CD1c-positive myeloid dendritic cell (primary cell): ENCODE measurements at regions not wholly inside any gene's neighbourhood (a gene's known extent, or its start where the extent isn't known, plus 50 kb on each side); places are given as distances from the start of the nearest gene placed in this dataset.
"Not testable (repeated sequence)": the region's sequence is repeated elsewhere in the genome, so short reads cannot be mapped to it uniquely, and the experiment has no call there.

ENCODE experiments used
- DNase-seq: peaks from one replicate; pipeline ENCODE4 v3.0.0-alpha.2; 2016; ENCODE audit errors: extremely low spot score

DNA sequence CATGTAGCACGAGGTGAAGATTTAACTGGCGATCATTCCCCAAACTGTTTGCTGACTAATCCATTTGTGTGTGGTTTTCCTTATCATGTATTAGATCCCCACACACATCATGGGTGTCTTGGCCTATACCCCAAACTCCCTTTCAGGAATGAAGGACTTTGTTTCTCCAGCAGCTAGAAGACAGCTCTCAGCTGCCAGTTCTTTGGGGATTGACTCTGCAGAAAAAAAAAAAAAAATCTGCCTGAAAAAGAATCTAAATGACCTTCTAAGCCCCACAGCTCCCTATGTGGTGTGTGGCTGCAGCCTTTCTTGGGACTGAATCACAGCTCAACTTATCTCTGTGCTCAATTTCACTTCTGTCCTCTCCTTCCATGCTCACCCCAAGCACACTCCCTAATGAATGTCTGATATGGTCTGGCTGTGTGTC lies 256.3 kb upstream of the DUSP10 start:
- DNase-seq = no peak

DNA sequence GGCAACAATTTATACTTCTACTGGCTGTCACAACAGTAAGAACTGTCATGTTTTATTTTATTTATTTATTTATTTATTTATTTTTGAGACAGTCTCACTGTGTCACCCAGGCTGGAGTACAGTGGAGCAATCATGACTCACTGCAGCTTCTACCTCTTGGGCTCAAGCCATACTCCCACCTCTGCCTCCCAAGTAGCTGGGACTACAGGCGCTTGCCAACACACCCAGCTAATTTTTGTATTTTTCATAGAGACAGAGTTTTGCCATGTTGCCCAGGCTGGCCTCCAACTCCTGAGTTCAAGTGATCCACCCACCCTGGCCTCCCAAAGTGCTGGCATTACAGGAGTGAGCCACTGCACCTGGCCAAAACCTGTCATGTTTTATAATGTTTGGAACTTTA lies 255.1 kb upstream of the DUSP10 start:
- not testable (repeated sequence) for DNase-seq

DNA sequence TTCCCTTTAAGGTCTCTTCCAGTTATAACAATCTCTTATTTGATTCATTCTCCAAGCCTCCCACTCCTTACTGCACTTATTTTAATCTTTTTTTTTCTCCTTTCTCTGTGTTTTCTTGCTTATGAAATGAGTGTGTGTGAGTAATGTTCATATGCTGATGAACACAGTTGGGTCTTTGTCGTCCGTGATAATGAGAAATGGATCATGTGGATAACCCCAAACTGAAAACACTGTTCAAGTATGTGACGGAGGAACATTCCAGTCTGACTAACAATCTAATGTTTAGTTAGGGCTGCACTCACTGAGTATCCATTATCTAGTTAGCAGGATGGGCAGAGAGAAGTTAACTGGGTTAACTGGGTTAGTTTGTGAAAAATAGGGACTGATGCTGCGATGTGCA lies 253.1 kb upstream of the DUSP10 start:
- DNase-seq = no peak

DNA sequence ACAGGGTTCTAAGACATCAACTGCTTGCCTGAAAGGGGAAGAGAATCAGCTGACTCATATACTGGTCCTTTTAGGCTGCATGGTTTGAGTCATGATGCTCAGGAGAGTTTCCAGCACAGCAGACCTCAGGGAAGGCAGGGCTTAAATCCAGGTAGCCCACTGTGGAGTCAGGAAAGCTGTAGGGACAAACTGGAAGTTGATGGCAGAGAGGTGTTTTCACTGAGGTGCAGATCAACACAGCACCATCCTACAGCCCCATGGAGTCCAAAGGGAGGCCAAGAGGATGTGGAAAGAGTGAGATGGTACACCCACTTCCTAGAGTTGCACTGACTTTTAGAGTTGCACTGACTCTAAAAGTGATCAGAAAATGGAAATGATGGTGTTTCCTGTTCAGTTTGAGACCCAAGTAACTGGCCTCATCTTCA lies 252.4 kb upstream of the DUSP10 start:
- DNase-seq = peak; percentile 54

DNA sequence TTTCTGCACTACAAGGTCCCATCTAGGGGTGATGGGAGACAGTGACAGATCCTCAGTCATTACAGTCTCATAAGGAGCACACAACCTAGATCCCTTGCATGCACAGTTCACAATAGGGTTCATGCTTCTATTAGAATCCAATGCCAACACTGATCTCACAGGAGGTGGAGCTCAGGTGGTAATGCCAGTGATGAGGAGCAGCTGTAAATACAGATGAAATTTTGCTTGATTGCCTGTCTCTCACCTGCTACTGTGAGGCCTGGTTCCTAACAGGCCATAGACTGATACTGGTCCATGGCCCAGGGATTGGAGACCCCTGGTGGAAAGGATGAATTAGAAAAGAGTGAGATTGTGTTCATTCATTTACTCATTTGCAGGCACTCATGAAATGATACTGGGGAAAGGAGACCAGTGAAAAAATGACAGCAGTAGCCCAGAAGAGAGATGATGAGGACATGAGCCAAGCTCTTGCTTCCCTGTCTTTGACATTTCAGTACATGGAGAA lies 251.6 kb upstream of the DUSP10 start:
- no peak for DNase-seq

DNA sequence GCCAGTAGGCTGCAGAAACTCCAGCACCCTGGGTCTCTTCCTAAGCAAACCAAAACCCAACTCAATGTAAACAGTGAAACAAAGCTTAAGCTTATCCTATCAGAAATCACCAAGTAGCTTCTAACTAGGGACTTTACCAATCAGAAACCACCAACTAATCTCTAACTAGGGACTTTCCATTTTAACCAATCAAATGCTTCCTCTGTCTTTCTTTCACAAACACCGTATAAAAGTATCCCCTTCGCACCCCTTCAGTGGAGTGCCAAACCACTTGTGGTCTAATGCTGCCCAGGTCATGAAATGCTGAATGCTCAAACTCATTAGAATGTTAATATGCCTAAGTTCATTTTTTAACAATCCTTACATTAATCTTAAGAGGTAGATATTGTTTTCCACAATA lies 250.5 kb upstream of the DUSP10 start:
- DNase-seq = no peak

DNA sequence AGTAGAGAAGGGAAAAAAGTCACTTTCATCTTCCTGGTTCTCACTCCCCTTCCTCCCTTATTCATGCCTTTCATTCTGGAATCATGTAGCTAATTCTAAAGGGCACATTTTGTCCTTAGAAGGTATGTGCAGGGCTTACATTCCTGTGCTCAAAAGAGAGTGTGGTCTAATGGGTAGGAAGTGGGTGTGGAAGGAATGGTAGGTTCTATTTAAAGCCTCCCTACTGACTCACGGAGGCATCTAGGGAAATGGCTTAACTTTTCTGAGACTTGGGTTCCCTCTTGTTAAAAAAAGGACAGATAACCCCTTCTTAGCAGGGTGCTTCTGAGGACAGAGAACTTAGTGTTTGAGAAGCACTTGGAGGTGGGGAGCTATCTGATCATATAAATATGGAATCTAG lies 249.3 kb upstream of the DUSP10 start:
- DNase-seq = no peak

DNA sequence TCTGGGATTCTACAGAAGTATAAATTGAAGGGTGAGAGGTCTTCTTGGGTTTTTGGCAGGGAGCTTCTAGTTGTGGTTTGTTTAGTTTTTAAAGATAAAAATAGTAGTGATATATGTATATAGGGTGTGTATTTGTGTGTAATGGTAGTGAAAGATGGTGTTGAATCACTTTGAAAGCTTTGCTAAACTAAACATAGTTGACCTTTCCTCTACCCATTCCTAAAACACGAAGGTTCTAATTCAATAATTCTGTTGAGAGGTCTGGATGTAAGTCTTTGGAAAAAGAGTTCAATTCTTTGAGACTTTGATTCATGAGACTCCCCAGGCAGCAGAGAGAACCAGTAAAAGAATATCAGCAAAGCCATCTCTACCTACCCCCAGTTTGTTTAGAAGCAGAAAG lies 247.9 kb upstream of the DUSP10 start:
- no peak for DNase-seq

DNA sequence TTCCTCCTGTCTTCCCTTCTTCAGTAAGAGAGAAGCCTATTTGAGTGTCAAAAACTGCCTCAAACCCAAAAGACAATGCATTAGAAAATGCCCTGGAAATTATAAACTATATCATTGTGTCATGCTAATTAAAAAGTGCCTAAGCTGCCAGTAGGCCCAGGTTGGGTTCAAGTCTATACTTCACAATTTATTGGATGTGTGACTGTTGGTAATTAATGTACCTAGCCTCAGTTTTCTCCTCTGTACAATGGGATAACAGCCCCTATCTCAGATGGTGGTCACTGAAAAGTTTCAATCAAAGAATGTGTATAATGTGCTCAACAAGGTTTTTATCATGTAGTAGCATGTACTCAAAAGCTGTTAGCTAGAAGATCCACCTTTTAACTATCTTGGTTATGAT lies 246.9 kb upstream of the DUSP10 start:
- no peak for DNase-seq

DNA sequence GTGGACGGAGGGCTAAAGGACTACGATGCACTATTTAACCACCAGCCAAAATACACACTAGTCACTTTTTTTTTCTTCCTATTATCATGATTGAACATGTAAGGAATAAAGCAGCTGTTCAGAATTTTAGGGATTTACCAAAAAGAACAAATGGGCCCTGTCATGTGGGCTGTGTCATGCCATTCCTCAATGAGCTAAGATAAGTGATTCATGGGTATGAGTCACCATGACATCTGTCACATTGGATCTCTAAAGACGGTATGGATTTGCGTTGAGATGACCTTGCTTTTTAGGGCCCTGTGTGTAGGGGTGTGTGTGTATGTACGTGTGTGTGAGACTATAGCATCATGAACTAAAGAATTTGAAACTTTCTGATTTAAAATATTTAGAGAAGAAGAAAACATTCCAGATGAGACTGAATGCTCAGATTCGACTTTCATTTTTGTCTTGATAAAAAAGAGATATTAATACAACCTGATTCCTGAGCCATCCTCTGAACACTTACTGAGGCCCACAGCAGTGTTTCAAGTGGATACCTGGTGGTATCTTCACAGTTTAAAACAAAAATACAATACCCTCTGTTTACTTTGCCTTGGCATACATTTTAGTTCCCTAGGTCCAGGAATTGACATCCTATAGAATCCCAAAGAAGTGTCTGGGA lies 246.1 kb upstream of the DUSP10 start:
- peak; percentile 51 for DNase-seq

DNA sequence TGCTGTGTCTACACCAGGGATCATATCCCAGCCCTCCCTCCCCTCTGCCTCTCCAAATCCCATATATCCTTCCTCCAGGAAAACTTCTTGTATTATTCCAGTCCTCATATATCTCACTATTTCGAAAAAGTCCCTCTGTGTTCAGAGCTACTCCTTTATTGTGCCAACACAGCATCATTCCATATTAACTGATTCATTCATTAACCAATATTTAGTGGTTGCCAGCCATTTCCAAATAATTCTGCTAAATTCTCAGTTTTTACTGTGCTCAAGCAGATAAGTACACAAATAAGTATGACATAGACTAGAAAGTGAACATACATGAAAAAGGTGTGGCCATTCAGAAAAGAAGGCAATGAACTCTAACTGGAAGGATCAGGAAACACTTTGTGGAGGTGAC lies 241.6 kb upstream of the DUSP10 start:
- DNase-seq = no peak

DNA sequence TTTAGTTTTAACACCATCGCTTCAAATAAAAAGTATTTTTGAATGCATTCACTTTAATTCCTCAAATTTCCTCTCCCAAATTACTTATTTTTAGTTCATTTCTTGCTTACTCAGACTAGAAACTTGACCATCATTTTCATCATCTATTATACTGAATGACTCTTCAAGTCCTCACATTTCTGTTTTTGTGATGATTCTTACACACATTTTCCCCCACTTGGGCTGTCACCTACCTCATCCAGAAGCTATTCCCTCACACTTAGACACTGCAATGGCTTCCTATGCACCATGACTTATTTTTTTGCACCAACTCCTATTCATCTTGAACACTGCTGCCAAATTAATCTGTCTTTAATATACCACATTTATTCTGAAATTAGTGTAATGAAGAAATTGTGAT lies 239.6 kb upstream of the DUSP10 start:
- DNase-seq = no peak

DNA sequence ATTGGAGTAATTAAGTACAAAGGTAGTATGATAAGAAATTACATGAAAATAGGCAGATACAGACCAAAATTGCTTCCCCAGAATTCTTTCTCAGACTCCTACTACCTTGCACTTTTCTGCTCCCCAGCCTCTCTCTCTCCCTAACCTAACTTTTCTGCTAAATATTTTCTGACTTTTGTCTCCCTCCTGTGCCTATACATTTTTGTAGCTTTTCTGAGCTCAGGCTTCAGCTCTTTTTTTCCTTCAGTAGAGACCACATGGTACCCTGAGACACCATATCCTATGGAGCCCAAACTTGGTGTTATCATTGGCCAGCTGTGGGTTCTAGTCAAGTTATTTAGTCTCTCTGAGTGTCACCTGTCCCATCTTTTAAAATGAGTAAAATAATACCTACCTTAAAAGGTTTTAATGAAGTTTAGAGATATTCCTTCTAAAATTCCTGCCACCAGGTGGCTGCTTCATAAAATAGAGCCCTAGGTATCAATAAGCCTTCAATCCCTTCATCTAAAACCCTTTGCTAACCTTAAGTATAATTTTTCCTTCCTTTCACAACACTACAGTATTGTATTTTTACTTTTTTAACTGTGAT lies 237.6 kb upstream of the DUSP10 start:
- DNase-seq = no peak

DNA sequence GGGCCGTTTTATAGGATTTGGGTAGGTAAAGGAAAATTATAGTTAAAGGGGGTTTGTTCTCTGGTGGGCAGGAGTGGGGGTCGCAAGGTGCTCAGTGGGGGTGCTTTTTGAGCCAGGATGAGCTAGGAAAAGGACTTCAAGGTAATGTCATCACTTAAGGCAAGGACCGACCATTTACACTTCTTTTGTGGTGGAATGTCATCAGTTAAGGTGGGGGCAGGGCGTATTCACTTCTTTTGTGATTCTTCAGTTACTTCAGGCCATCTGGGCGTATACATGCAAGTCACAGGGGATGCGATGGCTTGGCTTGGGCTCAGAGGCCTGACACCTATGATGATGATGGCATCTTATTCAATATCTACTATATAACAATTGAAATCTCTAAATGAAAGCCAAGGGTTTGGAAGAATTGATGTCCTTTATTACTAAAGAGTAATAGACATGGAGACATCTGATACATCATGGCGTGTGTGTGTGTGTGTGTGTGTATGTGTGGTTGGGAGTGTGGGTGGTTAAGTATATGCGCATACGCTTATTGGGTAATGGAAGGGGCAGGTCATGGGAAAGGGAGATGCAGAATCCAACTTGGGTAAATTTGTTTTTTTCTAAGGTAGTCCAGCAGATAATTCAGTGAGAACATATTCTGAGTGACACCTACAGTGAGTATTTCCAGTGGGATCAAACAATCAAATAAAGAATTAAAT lies 236.9 kb upstream of the DUSP10 start:
- not testable (repeated sequence) for DNase-seq

DNA sequence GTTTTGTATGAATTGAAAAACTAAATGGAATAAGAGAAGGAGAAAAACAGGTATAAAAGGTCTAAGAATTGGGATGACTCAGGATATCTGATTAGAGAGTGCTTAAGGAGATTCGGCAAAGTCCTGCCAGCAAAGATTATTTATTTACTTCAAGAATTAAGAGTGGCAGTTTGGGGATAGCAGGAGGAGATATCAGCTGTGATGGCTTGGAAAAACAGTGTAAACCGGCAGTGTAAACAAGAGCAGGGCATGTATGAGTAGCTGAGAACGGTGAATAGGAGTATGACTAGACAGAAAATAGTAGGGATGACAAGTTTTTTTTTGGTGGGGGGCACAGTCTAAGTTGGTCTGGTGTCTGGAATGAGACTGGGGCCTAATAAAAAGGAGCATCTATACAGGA lies 231.9 kb upstream of the DUSP10 start:
- not testable (repeated sequence) for DNase-seq

DNA sequence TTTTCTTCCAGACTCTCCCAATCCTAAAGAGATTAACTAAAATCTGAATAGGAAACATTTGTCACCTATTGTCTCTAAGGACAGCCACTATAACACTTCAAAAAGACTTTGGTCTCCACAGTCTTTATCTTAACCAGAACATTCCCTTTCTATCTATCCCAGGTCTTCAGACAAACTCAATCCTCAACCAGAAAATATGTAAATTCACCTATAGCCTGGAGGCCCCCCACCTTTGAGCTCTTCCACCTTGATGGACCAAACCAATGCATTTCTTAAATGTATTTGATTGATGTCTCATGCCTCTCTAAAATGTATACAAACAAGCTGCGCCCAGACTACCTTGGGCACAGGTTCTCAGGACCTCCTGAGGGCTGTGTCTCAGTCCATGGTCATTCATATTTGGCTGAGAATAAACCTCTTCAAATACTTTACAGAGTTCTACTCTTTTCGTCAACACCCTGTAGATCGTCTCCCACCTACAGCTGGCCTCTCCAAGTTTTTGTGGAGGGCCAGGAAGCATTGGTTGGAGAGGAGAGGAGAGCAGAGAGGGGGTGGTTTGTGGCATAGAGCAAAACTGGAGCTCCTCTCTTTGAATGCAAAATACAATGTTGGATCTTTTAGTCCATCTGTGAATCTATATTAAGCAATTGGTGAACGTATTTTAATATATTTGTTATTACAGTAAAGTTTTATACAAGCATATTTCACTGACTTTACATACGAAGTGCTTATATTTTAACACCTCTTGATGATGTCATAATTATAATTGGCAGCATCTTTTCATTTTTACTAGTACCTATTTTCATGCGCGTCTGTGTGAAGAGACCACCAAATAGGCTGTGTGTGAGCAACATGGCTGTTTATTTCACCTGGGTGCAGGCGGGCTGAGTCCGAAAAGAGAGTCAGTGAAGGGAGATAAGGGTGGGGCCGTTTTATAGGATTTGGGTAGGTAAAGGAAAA lies 230.7 kb upstream of the DUSP10 start:
- DNase-seq = no peak

DNA sequence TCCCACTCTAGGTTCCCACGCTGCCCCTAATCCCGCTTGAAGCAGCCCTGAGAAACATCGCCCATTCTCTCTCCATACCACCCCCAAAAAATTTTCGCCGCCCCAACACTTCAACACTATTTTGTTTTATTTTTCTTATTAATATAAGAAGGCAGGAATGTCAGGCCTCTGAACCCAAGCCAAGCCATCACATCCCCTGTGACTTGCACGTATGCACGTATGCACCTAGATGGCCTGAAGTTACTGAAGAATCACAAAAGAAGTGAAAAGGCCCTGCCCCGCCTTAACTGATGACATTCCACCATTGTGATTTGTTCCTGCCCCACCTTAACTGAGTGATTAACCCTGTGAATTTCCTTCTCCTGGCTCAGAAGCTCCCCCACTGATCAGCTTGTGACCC lies 229.1 kb upstream of the DUSP10 start:
- not testable (repeated sequence) for DNase-seq

DNA sequence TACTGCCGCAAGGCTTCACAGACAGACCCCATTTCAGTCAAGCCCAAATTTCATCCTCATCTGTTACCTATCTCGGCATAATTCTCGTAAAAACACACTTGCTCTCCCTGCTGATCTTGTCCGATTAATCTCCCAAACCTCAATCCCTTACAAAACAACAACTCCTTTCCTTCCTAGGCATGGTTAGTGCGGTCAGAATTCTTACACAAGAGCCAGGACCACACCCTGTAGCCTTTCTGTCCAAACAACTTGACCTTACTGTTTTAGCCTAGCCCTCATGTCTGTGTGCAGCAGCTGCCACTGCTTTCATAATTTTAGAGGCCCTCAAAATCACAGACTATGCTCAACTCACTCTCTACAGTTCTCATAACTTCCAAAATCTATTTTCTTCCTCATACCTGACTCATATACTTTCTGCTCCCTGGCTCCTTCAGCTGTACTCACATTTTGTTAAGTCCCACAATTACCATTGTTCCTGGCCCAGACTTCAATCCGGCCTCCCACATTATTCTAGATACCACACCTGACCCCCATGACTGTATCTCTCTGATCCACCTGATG lies 227.5 kb upstream of the DUSP10 start:
- DNase-seq = not testable (repeated sequence)

DNA sequence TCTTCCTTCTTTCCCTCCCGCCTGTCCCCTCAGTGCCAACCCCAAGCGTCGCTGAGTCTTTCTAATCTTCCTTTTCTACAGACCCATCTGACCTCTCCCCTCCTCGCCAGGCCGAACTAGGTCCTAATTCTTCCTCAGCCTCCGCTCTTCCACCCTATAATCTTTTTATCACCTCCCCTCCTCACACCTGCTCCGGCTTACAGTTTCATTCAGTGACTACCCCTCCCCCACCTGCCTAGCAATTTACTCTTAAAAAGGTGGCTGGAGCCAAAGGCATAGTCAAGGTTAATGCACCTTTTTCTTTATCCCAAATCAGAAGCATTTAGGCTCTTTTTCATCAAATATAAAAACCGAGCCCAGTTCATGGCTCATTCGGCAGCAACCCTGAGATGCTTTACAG lies 225.6 kb upstream of the DUSP10 start:
- not testable (repeated sequence) for DNase-seq

DNA sequence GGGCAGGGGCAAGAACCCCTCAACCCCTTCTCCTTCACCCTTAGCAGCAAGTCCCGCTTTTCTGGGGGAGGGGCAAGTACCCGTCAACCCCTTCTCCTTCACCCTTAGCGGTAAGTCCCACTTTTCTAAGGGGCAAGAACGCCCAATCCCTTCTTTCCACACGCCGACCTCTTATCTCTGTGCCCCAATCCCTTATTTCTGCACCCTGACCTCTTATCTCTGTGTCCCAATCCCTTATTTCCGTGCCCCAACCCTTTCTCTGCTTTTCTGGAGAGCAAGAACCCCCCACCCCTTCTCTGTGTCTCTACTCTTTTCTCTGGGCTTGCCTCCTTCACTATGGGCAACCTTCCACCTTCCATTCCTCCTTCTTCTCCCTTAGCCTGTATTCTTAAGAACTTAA lies 225.0 kb upstream of the DUSP10 start:
- not testable (repeated sequence) for DNase-seq

DNA sequence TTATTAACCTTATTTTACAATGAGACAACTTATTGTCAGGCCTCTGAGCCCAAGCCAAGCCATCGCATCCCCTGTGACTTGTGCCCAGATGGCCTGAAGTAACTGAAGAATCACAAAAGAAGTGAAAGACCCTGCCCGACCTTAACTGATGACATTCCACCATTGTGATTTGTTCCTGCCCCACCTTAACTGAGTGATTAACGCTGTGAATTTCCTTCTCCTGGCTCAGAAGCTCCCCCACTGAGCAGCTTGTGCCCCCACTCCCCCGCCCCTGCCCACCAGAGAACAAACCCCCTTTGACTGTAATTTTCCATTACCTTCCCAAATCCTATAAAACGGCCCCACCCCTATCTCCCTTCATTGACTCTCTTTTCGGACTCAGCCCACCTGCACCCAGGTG lies 224.0 kb upstream of the DUSP10 start:
- not testable (repeated sequence) for DNase-seq

DNA sequence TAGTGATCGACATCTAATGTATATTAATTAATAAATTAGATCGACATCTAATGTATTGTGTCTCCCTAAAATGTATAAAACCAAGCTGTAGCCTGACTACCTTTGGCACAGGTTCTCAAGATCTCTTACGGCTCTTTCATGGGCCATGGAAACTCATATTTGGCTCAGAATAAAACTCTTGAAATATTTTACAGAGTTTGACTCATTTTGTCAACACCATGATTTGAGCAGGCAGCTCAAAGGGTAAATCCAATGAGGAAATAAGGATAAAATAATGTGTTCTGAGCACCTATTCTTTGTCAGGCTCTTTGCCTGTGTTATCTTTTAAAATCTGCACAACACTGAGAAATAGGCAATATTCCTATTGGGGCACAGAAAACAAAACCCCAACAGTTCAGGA lies 223.4 kb upstream of the DUSP10 start:
- DNase-seq = no peak
